ENCODE measurements at regions not wholly inside any gene's neighbourhood (a gene's known extent, or its start where the extent isn't known, plus 50 kb on each side); places are given as distances from the start of the nearest gene placed in this dataset.

- peaks cover 2% of the 10 kb centered on the region for H3K4me1 ChIP-seq (ENCODE audit: insufficient read depth)
- no peak overlapping the region for H3K4me3 ChIP-seq (ENCODE audit: low read depth, low read length)
- peak overlapping the region; percentile 46 for H3K27ac ChIP-seq (ENCODE audit: low read depth)
- no peaks in the 10 kb centered on the region for H3K36me3 ChIP-seq (ENCODE audit: insufficient read depth)
- 69% methylated on average over 6 of the region's 6 CpGs for WGBS
- no peak for DNase-seq (ENCODE audit: extremely low spot score)
These were observed 63.5 kb downstream of the ENC1 start for GRCh38 chr5:74576941-74577456.

DNA sequence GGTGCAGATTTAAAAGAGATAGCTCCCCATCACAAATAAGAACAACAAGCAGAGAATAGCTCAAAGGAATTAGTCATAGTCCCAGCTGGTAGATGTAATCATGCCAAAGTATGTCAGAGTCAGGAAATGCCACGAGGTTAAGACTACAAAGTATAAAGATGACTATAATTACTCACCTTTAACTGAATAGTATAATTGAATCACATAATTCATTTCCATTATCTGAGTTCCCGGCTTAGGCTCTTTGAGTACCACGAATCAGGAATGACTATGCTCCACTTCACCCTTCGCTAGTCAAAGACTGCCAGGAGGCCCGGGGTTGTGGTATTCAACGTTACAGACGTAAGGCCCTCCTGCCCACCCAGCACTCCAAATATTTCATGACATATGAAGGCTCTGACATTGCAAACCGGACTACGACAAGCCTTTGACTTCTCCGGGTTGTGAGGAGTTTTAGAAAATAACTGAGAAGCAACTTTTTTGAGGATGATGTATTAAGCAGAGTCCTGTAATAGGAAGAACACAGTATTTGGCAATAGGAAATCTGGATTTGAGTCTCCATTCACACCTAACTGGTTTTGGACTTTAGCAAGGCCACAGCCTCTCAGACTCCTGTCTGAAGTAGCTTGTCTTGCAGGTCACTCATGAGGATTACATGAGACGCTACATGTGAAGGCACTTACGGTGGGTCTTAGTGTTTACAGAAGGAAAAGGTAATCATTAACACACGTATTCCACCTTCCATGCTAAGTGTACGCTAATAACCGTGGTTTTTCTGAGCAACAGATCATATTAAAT, 64.6 kb downstream of the ENC1 start:
- no peak for DNase-seq (ENCODE audit: extremely low spot score)
- H3K4me3 ChIP-seq (ENCODE audit: low read depth, low read length), result no peak overlapping the region
- peaks cover 2% of the 10 kb centered on the region for H3K4me1 ChIP-seq (ENCODE audit: insufficient read depth)
- H3K27ac ChIP-seq (ENCODE audit: low read depth), result peak overlapping the region; percentile 81
- H3K36me3 ChIP-seq (ENCODE audit: insufficient read depth), result no peaks in the 10 kb centered on the region
- WGBS, result 78% methylated on average over 15 of the region's 15 CpGs

- Histone ChIP-seq H3K4me1 (ENCODE audit: insufficient read depth) (no peaks in the 10 kb centered on the region), H3K27ac (ENCODE audit: low read depth) (no peak overlapping the region), H3K36me3 (ENCODE audit: insufficient read depth) (no peaks in the 10 kb centered on the region), H3K4me3 (ENCODE audit: low read depth, low read length) (no peak overlapping the region)
- WGBS, result 81% methylated on average over 2 of the region's 2 CpGs
- DNase-seq (ENCODE audit: extremely low spot score), result no peak
These were observed 70.3 kb downstream of the ENC1 start for GRCh38 chr5:74570250-74570649.

GRCh38 chr5:74567411-74567995, 73.0 kb downstream of the ENC1 start:
- Histone ChIP-seq H3K36me3 (ENCODE audit: insufficient read depth) (no peaks in the 10 kb centered on the region), H3K4me3 (ENCODE audit: low read depth, low read length) (no peak overlapping the region), H3K27ac (ENCODE audit: low read depth) (no peak overlapping the region), H3K4me1 (ENCODE audit: insufficient read depth) (no peaks in the 10 kb centered on the region)
- 75% methylated on average over 4 of the region's 4 CpGs for WGBS
- DNase-seq (ENCODE audit: extremely low spot score), result peak; percentile 45

GRCh38 chr5:74562122-74562521, 78.4 kb downstream of the ENC1 start:
- DNase-seq (ENCODE audit: extremely low spot score), result no peak
- WGBS, result 74% methylated on average over 5 of the region's 5 CpGs
- Histone ChIP-seq H3K4me3 (ENCODE audit: low read depth, low read length) (no peak overlapping the region), H3K4me1 (ENCODE audit: insufficient read depth) (no peaks in the 10 kb centered on the region), H3K36me3 (ENCODE audit: insufficient read depth) (no peaks in the 10 kb centered on the region), H3K27ac (ENCODE audit: low read depth) (no peak overlapping the region)

DNA sequence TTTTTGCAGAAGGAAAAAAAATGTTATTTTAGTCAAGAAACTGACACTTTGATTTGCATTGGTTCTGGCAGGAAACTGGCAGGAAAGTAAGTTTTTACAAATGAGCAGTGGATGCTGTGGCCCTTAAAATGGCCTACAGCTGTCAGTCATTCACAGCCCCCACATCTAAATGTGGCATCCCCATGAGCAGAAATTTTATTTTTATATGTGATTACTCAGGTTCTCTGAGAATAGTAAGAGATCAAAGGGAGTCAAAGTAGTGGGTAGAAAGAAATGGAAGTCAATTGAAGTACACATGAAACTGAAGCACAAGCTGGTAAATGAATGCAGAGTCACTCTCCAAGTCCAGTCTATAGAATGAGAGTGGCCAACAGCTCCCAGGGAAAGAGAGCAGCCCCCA, 80.3 kb downstream of the ENC1 start:
- Histone ChIP-seq H3K36me3 (ENCODE audit: insufficient read depth) (no peaks in the 10 kb centered on the region), H3K27ac (ENCODE audit: low read depth) (no peak overlapping the region), H3K4me1 (ENCODE audit: insufficient read depth) (no peaks in the 10 kb centered on the region), H3K4me3 (ENCODE audit: low read depth, low read length) (no peak overlapping the region)
- DNase-seq (ENCODE audit: extremely low spot score), result no peak

DNA sequence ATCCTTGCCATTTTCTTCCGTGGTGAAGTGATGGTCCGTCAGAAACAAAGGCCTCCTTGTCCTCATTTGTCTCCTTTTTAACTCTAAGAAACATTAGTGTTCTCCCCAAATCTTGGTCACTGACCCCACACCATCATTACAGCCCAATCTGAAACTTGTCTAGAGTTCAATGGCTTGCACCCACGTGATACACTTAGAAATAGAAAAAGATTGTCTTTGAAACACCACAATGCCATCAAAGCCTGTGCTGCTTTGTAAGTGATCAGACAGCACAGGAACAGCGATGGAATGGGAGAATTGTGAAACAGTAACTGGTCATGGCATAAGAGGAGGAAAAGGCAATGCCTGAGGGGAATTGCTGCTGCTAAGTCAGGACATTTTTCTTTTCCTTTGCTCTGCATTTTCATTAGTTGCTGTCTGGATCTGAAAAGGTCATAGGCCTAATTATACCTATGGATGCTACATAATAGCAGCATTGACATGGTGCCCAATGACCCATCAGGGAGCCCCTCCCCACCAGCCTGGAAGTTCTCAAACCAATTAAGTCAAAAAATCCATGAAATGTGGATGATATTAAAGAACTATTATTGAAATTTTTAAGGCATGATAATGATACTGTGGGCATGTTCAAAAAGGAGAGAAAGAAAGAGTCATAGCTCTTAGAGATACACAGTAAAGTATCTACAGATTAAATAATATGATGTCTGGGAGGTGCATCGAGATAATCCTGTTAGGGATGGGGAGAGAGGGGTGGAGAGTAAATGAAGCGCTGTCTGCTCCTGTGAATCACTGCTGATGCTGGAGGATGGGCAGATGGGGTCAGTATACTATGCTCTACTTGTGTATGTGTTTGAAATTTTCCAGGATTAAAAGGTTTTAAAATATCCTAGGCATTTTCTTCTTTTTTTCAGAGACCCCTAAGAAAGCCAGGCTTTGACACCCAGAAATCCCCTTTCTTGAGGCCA, 83.6 kb downstream of the ENC1 start:
- no peak overlapping the region for H3K4me3 ChIP-seq (ENCODE audit: low read depth, low read length)
- H3K4me1 ChIP-seq (ENCODE audit: insufficient read depth), result no peaks in the 10 kb centered on the region
- no peaks in the 10 kb centered on the region for H3K36me3 ChIP-seq (ENCODE audit: insufficient read depth)
- 75% methylated on average over 6 of the region's 6 CpGs for WGBS
- DNase-seq (ENCODE audit: extremely low spot score), result no peak
- no peak overlapping the region for H3K27ac ChIP-seq (ENCODE audit: low read depth)

- no peak for DNase-seq (ENCODE audit: extremely low spot score)
- H3K4me1 ChIP-seq (ENCODE audit: insufficient read depth), result no peaks in the 10 kb centered on the region
- no peak overlapping the region for H3K27ac ChIP-seq (ENCODE audit: low read depth)
- H3K36me3 ChIP-seq (ENCODE audit: insufficient read depth), result no peaks in the 10 kb centered on the region
- 79% methylated on average over 3 of the region's 3 CpGs for WGBS
- no peak overlapping the region for H3K4me3 ChIP-seq (ENCODE audit: low read depth, low read length)
These were observed 84.5 kb downstream of the ENC1 start for GRCh38 chr5:74556006-74556405.

- 78% methylated on average over 4 of the region's 4 CpGs for WGBS
- H3K4me1 ChIP-seq (ENCODE audit: insufficient read depth), result no peaks in the 10 kb centered on the region
These were observed 88.4 kb downstream of the ENC1 start for GRCh38 chr5:74552101-74552500.

GRCh38 chr5:74550927-74551326, 89.6 kb downstream of the ENC1 start:
- 83% methylated on average over 4 of the region's 4 CpGs for WGBS
- no peaks in the 10 kb centered on the region for H3K4me1 ChIP-seq (ENCODE audit: insufficient read depth)
- H3K4me3 ChIP-seq (ENCODE audit: low read depth, low read length), result no peak overlapping the region
- H3K36me3 ChIP-seq (ENCODE audit: insufficient read depth), result no peaks in the 10 kb centered on the region
- DNase-seq (ENCODE audit: extremely low spot score), result no peak
- H3K27ac ChIP-seq (ENCODE audit: low read depth), result no peak overlapping the region

More at GRCh38 chr5:74552101-74552500, 88.4 kb downstream of the ENC1 start:
- Histone ChIP-seq H3K27ac (ENCODE audit: low read depth) (no peak overlapping the region), H3K36me3 (ENCODE audit: insufficient read depth) (no peaks in the 10 kb centered on the region), H3K4me3 (ENCODE audit: low read depth, low read length) (no peak overlapping the region)
- DNase-seq (ENCODE audit: extremely low spot score), result no peak

DNA sequence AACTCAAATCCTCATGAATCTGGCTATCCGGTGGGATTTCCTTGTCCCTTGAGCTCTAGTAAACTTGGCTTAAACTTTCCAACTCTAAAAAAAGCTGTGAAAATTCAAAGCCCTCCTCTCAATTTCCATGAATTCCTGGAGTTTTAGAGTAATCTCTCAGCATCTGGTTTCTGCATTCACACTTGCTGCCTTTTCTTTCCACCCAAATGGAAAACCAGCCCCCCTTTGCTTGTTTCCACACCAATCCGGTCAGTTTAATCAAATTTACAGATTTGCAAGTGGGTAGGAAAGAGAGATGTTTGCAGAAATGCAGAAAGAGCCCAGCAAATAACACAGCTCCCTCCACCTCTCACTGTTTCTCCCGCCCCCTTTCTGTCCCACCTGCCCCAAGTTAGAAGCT, 91.1 kb downstream of the ENC1 start:
- no peak overlapping the region for H3K27ac ChIP-seq (ENCODE audit: low read depth)
- WGBS, result 81% methylated on average over 3 of the region's 3 CpGs
- H3K4me3 ChIP-seq (ENCODE audit: low read depth, low read length), result no peak overlapping the region
- no peak for DNase-seq (ENCODE audit: extremely low spot score)
- H3K36me3 ChIP-seq (ENCODE audit: insufficient read depth), result no peaks in the 10 kb centered on the region
- H3K4me1 ChIP-seq (ENCODE audit: insufficient read depth), result no peaks in the 10 kb centered on the region

DNA sequence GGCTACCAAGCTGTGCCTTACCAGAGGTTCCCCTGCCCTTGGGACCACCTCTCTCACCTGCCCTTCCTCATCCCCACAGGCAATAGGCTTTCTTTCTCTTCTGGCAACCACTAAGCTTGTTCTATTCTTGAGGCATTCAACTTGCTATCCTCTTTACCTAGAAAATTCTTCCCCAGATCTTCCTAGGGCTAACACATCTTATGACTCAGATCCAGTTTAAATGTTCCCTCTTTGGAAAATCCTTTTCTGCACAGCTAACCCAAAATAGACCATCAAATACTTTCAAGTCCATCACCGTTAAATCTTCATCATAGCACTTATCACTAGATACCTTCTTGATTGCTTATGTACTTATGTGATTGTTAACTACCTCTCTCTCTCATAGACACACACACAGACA, 93.7 kb downstream of the ENC1 start:
- Histone ChIP-seq H3K27ac (ENCODE audit: low read depth) (no peak overlapping the region), H3K4me1 (ENCODE audit: insufficient read depth) (no peaks in the 10 kb centered on the region), H3K36me3 (ENCODE audit: insufficient read depth) (no peaks in the 10 kb centered on the region), H3K4me3 (ENCODE audit: low read depth, low read length) (no peak overlapping the region)
- WGBS, result 93% methylated on average over 1 of the region's 1 CpG
- no peak for DNase-seq (ENCODE audit: extremely low spot score)

DNA sequence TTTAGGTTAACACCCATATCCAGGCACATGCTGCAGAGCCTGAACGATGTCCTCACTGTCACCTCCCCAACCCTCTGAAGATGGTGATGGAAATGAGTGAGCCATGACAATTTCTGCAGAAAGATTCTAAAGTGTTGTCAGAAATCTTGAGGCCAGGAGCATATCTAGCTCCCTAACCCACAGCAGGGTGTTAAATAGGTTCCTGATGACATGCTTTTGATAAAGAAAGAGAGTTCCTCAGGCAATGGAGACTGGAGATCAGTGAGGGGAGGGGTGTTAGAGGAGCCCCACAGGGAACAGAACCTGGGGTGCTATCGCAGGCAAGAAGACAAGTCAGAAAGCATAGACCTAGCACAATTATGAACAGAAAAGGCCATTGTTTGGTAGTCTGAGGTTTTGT, 95.7 kb downstream of the ENC1 start:
- 97% methylated on average over 2 of the region's 2 CpGs for WGBS
- no peak for DNase-seq (ENCODE audit: extremely low spot score)
- Histone ChIP-seq H3K4me3 (ENCODE audit: low read depth, low read length) (no peak overlapping the region), H3K36me3 (ENCODE audit: insufficient read depth) (no peaks in the 10 kb centered on the region), H3K27ac (ENCODE audit: low read depth) (no peak overlapping the region), H3K4me1 (ENCODE audit: insufficient read depth) (no peaks in the 10 kb centered on the region)
